RPMI8226 (cell line): ENCODE measurements at regions not wholly inside any gene's neighbourhood (a gene's known extent, or its start where the extent isn't known, plus 50 kb on each side); places are given as distances from the start of the nearest gene placed in this dataset.
A peak's percentile ranks its signal among the peaks of the same experiment; 100 is the strongest.
"Not testable (repeated sequence)": the region's sequence is repeated elsewhere in the genome, so short reads cannot be mapped to it uniquely, and the experiment has no call there.

ENCODE experiments used
- DNase-seq: peaks from one replicate; pipeline ENCODE4 v3.0.0-alpha.2; 2015

- no peak for DNase-seq
Measured at GRCh38 chr4:71841336-71841735, 57.5 kb upstream of the GC start.

DNA sequence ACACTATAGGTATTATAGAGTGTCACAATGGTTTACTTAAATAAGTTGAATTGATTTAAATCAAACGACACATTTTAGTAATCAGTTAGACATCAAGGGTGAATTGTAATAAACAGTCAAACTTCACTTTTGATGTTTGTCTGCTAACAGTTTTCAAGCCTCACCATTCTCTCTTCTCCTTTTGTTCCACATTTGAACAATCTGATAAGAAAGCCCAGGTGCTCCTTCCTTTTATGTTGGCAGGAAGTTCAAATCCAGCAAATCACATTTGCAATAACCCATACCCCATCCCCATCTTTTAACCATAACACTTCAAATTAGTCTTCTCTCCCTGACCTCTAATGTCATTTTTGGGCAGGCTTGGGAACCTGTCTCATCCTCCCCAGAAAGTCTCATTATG, 63.4 kb upstream of the GC start:
- DNase-seq: no peak

- DNase-seq: no peak
Measured at GRCh38 chr4:71855944-71856343, 72.1 kb upstream of the GC start.

DNA sequence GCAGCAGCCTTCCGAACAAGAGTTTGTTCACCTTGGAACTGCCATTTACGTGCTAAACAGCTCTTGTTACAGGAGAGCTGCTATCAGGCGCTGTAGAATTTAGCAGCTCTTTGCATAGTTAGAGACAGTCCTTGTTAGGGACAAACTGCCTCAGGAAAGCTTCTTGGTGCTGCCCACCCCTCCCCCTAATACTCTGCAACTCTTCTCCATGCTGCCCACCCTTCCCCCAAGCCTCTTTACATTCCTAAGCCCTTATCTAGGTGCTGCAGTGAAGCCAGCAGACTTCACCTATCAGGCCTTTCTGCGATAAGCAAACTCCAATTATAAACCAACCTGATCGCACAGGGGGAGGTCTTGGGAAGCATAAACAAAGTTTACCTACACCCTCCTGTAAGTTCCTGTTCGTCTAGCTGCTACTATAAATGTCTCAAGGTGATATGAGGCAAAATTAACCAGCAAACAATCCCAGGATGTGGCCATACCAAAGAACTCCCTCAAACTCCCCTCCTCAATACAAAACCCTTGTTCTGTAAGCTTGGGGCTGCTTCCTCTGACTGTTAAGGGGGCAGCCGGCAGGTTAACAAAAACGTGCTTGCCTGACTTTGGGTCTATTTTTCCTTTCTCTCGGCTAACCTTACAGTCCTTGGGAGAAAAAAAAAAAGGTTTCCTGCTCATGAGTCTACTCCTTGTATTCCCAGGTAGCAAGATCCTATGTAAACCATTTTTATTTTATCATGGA, 74.0 kb upstream of the GC start:
- DNase-seq: no peak

DNA sequence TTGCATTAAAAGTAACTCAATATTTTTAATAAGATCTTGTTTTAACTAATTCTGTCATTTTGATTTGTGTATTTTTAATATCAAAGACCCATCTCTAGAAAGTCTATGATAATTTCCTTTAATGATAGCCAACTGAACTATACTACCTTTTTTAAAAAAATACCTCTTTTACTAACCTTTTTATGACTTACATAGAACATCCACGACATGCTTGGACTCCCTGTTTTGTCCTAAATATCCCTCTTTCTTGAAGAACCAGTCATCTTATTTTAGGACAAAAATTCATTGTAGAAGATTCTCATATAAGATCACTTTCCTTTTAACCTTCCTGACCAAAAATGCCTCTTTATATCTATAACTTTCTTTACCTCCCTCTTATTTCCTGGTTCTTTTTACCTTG, 76.8 kb upstream of the GC start:
- peak; percentile 7 for DNase-seq

- DNase-seq: no peak
Measured at GRCh38 chr4:71862315-71862714, 78.4 kb upstream of the GC start.

DNA sequence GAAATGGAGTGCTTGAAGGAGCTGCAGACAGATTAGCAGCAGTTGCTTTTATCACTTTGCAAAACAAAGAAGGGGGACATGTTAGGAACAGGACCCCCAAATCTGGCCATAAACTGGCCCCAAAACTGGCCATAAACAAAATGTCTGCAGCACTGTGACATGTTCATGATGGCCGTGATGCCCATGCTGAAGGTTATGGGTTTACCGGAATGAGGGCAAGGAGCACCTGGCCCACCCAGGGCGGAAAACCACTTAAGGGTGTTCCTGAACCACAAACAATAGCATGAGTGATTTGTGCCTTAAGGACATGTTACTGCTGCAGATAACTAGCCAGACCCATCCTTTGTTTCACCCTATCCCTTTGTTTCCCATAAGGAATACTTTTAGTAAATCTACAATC, 79.6 kb upstream of the GC start:
- DNase-seq: no peak

DNA sequence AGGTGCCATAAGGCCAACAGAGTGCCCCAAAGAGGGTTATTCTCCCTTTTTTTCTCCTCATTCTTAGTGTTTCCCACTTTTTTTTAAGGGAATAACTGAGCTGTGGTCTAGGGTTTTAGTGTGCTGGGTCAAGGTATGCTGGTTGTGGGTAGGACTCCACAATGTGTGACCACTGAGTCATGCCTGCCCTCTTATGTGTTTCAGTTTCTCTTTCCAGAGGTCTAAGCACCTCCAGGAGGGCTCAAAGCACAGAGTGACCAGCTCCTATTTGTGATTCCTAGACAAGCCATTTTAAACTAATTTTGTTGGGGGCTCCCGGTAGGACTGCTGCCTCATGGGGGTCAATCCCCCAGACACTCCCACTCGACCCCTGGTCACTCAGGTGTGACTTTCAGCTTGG, 80.5 kb upstream of the GC start:
- DNase-seq: no peak

DNA sequence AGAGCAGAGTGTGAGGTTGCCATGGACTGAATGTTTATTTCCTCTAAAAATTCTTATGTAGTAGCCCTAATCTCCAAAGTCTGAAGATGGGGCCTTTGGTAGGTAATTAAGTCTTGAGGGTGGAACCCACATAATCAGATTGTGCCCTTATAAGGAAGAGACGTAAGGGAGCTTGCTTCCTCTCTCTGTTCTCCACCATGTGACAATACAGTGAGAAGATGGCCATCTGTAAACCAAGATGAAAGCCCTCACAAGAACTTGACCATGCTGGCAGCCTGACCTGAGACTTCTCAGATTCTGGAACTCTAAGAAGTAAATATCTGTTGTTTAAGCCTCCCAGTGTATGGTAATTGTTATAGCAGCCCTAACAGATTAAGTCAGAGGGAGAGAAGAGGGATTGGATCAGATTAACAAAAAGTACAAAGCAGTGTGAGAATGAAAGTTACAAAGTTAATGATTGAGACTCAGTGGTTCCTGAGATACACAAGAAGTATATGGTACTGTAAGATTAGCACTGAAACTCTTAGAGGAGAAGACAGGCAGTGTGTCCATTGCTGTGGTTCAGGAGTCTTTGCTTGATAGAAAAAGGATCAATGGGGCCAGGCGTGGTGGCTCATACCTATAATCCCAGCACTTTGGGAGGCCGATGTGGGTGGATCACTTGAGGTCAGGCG, 82.5 kb upstream of the GC start:
- no peak for DNase-seq

GRCh38 chr4:71867598-71867997, 83.7 kb upstream of the GC start:
- DNase-seq: no peak

DNA sequence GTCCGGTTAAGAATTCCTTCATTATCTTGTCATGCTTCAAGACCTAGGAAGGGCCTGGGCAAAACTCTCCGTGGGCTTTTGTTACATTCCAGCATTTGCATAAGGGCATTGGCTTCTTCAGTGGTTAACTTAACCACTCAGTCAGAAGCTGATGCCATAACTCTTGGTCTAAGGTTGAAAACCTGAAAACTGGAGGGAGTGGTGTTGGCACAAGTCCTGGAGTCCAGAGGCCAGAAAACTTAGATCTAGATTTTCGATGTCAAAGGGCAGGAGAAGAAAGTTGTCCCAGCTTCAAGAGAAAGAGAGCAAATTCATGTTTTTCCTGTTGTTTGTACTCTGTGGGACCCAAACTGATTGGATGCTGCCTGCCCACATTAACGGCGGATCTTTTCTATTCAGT, 86.6 kb upstream of the GC start:
- DNase-seq: no peak

DNA sequence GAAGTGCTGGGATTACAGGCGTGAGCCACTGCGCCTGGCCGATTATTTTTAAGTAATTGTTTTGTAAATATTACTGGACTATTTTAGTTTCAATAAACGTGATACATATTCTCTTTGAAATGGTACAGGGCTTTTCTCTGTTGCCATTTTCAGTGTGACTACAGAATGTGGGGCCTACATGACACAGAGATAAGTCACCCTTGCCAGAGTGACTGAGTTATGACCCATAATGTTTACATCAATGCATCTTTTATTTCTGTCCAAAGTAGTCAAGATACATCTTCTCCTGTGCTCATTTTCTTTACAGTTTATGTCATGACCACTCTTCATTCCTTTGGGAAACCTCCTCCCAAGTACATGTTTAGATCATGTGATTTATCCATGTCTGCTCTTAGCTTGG, 88.3 kb upstream of the GC start:
- DNase-seq: no peak

DNA sequence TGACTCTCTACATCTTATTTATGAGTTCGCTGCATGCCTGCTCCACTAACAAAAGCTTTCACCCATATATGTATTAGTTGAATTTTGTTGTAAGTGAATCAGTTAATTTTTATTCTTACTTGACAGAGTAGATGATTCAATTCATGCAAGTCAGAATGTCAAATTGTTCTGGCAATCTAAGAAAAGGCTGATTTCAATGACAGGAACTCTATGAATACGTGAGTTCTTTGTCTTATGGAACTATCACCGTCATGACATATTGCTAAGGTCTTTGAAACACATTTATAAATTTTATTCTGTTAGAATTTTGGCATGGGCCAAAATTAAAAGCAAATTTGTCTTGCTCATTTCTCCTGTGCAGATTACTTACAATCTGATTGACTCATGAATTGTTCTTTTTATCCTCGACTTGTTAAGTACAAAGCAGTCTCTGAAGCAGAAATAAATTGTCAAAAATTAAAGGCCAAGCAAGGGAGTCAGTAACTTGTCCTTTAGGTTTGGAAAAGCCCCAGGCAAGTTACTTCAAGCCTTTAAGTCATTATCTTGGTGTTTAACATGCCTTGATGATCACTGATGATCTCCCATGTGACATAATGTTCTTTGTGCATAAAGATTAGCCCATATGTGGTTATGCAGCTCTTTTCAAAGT, 89.0 kb upstream of the GC start:
- DNase-seq: no peak

- no peak for DNase-seq
Measured at GRCh38 chr4:71878376-71878775, 94.5 kb upstream of the GC start.

DNA sequence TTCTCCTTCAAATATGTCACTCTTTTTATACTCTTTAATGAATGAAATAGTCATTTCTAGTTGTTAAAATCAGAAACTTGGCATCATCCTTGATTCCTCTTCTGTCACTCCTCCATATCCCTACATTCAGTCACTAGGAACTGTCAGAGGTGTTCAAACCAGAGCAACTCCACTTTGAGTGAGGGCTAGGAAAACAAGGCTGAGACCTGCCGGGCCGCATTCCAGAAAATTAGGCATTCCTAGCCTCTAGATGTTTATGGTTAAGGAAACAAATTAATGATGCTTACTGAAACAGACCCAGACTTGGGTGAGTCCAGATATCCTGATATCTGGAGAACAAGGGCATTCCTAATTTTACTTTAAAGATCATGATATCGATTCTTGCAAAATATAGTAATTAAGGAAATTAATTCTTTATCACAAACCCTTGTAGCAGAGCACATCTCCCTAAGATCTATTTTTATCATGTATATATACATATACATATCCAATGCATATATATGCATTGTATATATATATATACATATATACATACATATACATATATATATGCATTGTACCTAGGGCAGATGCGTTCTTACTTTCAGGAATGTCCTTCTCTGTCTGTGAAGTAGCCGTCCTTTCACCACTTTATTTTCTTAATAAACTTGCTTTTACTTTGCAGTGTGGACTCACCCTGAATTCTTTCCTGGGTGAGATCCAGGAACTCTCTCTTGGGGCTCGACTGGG, 98.4 kb upstream of the GC start:
- no peak for DNase-seq

- not testable (repeated sequence) for DNase-seq
Measured at GRCh38 chr4:71900366-71900765, 116.5 kb upstream of the GC start.

- DNase-seq: not testable (repeated sequence)
Measured at GRCh38 chr4:71905594-71905993, 121.7 kb upstream of the GC start.

DNA sequence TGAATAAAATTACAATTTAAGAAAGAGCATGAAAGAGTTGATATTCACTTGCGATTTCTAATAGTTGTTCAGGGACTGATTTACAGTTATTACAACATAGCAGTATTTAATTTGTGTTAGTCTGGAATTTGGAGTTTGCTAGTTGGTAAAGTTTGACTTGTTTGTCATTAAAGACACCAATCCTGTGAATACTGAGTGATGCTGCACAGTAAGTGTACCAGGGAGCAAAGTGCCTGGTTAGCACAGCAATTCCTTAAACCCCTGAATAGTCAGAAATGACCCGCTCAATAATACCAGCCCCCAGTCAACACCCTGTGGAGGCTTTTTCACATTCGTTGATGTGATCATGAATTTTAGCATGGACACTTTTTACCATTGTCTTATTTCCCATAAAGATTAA, 122.2 kb upstream of the GC start:
- no peak for DNase-seq

DNA sequence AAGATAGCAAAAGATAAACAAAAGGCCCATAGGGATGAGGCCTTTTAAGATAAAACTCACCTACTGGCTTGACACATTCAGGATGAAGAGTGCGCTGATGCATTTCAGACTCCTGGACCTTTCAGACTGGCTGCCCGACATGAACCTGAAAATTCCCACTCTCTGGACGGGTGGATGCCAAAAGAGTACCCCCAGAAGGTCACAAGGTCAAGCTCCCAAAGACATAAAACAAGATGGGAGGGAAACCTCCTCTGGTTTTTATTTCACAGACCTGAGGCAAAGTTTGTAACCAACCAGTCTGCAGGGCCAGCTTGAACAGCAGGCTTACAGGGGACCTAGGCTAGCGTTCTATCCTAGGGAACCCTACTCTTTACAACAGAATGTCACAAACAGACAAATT, 123.2 kb upstream of the GC start:
- DNase-seq: no peak

- DNase-seq: no peak
Measured at GRCh38 chr4:71907782-71908181, 123.9 kb upstream of the GC start.

DNA sequence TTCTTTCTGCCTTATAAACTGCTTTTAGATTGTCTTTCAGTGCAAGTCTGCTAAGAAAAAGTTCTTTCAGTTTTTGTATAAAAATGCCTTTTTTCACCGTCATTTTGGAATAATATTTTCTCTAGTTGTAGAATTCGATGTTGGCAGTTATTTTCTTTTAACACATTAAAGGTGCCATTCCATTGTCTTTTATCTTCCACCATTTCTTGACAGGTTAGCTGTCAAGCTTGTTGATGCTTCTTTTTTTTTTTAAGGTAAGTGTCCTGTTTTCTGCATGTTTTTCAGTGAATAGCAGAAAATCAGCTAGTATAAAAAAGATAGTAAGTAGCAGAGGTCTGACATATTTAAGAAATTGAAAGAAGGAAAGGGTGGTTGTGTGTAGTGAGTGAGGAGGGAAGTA, 118.5 kb upstream of the NPFFR2 start:
- DNase-seq: no peak

- DNase-seq: no peak
Measured at GRCh38 chr4:71923070-71923469, 108.7 kb upstream of the NPFFR2 start.

DNA sequence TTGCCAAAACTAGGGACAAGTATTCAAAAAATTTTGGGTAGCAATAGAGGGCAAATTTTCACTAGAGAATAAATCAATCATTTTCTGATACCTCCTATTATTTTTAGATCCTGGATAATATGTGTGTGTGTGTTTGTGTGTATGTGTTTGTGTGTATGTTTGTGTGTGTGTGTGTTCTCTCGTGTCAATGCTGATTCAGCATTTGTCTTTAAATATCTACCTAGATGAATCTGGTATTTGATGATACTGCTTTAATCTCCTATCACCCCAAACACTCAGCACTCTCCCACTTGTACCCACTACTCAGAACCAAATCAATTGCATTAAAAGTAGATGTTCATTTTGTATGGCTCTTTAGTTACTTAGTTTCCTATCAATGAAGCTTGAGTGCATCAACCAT, 101.3 kb upstream of the NPFFR2 start:
- no peak for DNase-seq

- DNase-seq: no peak
Measured at GRCh38 chr4:71932941-71933340, 98.9 kb upstream of the NPFFR2 start.
